ENCODE measurements at regions not wholly inside any gene's neighbourhood (a gene's known extent, or its start where the extent isn't known, plus 50 kb on each side); places are given as distances from the start of the nearest gene placed in this dataset.
A peak's percentile ranks its signal among the peaks of the same experiment; 100 is the strongest.

DNA sequence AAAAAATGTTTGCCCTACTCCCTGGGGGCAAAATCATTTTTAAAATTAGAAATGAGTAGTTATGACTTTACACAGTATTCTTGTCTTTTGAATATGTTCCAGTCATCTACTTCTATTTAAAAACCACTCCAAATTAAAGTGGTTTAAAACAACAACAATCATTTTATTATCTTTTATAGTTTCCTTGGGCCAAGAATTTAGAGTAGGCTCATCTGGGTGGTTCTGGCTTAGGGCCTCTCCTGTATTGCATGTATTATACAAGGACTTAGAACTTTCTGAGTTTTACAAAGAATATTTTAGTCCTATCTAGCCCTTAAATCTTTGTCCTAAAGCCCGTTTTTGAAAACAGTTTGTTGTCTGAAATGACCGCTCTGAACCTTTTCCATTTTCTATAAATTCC lies 132.5 kb upstream of the INTU start:
- no peak overlapping the region for H3K4me3 ChIP-seq (replicated peaks in 1 of 4; ENCODE audit: control extremely low read depth in 1 of 4, insufficient read depth in 1 of 4, low read depth in 3 of 4, low read length in 4 of 4)
- TF ChIP-seq, protein P1, sequence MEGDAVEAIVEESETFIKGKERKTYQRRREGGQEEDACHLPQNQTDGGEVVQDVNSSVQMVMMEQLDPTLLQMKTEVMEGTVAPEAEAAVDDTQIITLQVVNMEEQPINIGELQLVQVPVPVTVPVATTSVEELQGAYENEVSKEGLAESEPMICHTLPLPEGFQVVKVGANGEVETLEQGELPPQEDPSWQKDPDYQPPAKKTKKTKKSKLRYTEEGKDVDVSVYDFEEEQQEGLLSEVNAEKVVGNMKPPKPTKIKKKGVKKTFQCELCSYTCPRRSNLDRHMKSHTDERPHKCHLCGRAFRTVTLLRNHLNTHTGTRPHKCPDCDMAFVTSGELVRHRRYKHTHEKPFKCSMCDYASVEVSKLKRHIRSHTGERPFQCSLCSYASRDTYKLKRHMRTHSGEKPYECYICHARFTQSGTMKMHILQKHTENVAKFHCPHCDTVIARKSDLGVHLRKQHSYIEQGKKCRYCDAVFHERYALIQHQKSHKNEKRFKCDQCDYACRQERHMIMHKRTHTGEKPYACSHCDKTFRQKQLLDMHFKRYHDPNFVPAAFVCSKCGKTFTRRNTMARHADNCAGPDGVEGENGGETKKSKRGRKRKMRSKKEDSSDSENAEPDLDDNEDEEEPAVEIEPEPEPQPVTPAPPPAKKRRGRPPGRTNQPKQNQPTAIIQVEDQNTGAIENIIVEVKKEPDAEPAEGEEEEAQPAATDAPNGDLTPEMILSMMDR (conservative IDR thresholded peaks at IDR 0.05 in 1 of 2, IDR thresholded peaks at IDR 0.05 in 1 of 2; ENCODE audit: low read depth in 1 of 2, low read length in 2 of 2) = no peak
- TF ChIP-seq EZH2 (IDR thresholded peaks at IDR 0.05; ENCODE audit: low read length, missing control alignments) = no peak
- H3K4me2 ChIP-seq (ENCODE audit: extremely low read depth, insufficient read depth, low read length) = no peak overlapping the region
- no peak overlapping the region for H3K9ac ChIP-seq (ENCODE audit: insufficient read depth, low read length)
- H3K79me2 ChIP-seq (ENCODE audit: control insufficient read depth, insufficient read depth, low read length) = no peaks in the 10 kb centered on the region
- H2AFZ ChIP-seq (ENCODE audit: low read length) = no peak overlapping the region
- H3K27me3 ChIP-seq (ENCODE audit: control insufficient read depth, insufficient read depth, low read length) = no peaks in the 10 kb centered on the region
- peaks cover 4% of the 10 kb centered on the region for H3K4me1 ChIP-seq (ENCODE audit: control insufficient read depth, extremely low read depth, insufficient read depth, low read length)
- no peaks in the 10 kb centered on the region for H3K9me3 ChIP-seq (ENCODE audit: control insufficient read depth, insufficient read depth, low read depth, low read length)
- H3K27ac ChIP-seq (ENCODE audit: insufficient read depth, low read length) = no peak overlapping the region
- no peak for DNase-seq (ENCODE audit: low read depth in 2 of 2)
- H3K36me3 ChIP-seq (ENCODE audit: control insufficient read depth, insufficient read depth, low read length) = no peaks in the 10 kb centered on the region
- H4K20me1 ChIP-seq (ENCODE audit: control insufficient read depth, extremely low read depth, insufficient read depth, low read length) = no peaks in the 10 kb centered on the region

- H3K4me3 ChIP-seq (replicated peaks in 1 of 4; ENCODE audit: control extremely low read depth in 1 of 4, insufficient read depth in 1 of 4, low read depth in 3 of 4, low read length in 4 of 4) = peak overlapping the region in 1 of 4 experiments; percentile 16
- H3K9ac ChIP-seq (ENCODE audit: insufficient read depth, low read length) = no peak overlapping the region
- no peaks in the 10 kb centered on the region for H4K20me1 ChIP-seq (ENCODE audit: control insufficient read depth, extremely low read depth, insufficient read depth, low read length)
- peak overlapping the region; percentile 27 for H2AFZ ChIP-seq (ENCODE audit: low read length)
- H3K4me2 ChIP-seq (ENCODE audit: extremely low read depth, insufficient read depth, low read length) = no peak overlapping the region
- TF ChIP-seq, protein P1 (conservative IDR thresholded peaks at IDR 0.05 in 1 of 2, IDR thresholded peaks at IDR 0.05 in 1 of 2; ENCODE audit: low read depth in 1 of 2, low read length in 2 of 2) = no peak
- TF ChIP-seq EZH2 (IDR thresholded peaks at IDR 0.05; ENCODE audit: low read length, missing control alignments) = no peak
- H3K27me3 ChIP-seq (ENCODE audit: control insufficient read depth, insufficient read depth, low read length) = no peaks in the 10 kb centered on the region
- no peaks in the 10 kb centered on the region for H3K36me3 ChIP-seq (ENCODE audit: control insufficient read depth, insufficient read depth, low read length)
- no peaks in the 10 kb centered on the region for H3K79me2 ChIP-seq (ENCODE audit: control insufficient read depth, insufficient read depth, low read length)
- no peaks in the 10 kb centered on the region for H3K9me3 ChIP-seq (ENCODE audit: control insufficient read depth, insufficient read depth, low read depth, low read length)
- DNase-seq (ENCODE audit: low read depth in 2 of 2) = peak; percentile 40 to 61
- H3K4me1 ChIP-seq (ENCODE audit: control insufficient read depth, extremely low read depth, insufficient read depth, low read length) = peaks cover 4% of the 10 kb centered on the region
- peak overlapping the region; percentile 19 for H3K27ac ChIP-seq (ENCODE audit: insufficient read depth, low read length)
These were observed 131.7 kb upstream of the INTU start for GRCh38 chr4:127501103-127501502.

DNA sequence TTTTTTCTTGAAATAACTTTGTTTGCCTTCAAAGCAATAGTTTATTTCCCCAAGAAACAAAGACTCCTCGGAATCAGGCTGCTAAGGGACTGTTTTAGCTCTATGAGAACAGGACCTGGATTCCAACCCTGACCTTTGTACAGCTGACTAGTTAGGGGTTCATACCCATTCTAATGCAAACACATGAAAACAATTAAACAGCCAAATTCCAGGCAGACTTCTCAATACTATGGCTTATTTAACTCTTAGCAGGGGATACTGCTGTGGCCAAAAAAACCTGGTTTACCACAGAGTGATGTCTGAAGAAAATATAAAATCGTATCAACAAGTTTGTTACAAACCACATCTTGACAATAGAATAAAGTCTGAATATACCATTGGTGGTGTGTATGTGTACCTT lies 129.6 kb upstream of the INTU start:
- peaks cover 4% of the 10 kb centered on the region for H3K4me1 ChIP-seq (ENCODE audit: control insufficient read depth, extremely low read depth, insufficient read depth, low read length)
- no peak for TF ChIP-seq EZH2 (IDR thresholded peaks at IDR 0.05; ENCODE audit: low read length, missing control alignments)
- H3K4me2 ChIP-seq (ENCODE audit: extremely low read depth, insufficient read depth, low read length) = no peak overlapping the region
- no peaks in the 10 kb centered on the region for H3K27me3 ChIP-seq (ENCODE audit: control insufficient read depth, insufficient read depth, low read length)
- DNase-seq (ENCODE audit: low read depth in 2 of 2) = peak; percentile 33 to 59
- no peaks in the 10 kb centered on the region for H3K9me3 ChIP-seq (ENCODE audit: control insufficient read depth, insufficient read depth, low read depth, low read length)
- no peak overlapping the region for H2AFZ ChIP-seq (ENCODE audit: low read length)
- no peaks in the 10 kb centered on the region for H3K79me2 ChIP-seq (ENCODE audit: control insufficient read depth, insufficient read depth, low read length)
- no peak overlapping the region for H3K9ac ChIP-seq (ENCODE audit: insufficient read depth, low read length)
- no peaks in the 10 kb centered on the region for H4K20me1 ChIP-seq (ENCODE audit: control insufficient read depth, extremely low read depth, insufficient read depth, low read length)
- no peak overlapping the region for H3K27ac ChIP-seq (ENCODE audit: insufficient read depth, low read length)
- no peaks in the 10 kb centered on the region for H3K36me3 ChIP-seq (ENCODE audit: control insufficient read depth, insufficient read depth, low read length)
- no peak overlapping the region for H3K4me3 ChIP-seq (replicated peaks in 1 of 4; ENCODE audit: control extremely low read depth in 1 of 4, insufficient read depth in 1 of 4, low read depth in 3 of 4, low read length in 4 of 4)

All from fibroblast of lung (primary cell).